GM21390 (cell line): ENCODE measurements at regions not wholly inside any gene's neighbourhood (a gene's known extent, or its start where the extent isn't known, plus 50 kb on each side); places are given as distances from the start of the nearest gene placed in this dataset.

Source experiments
- ATAC-seq: cut with Tn5 transposase; IDR thresholded peaks from one replicate; pipeline ENCODE4 v1.9.1; 2021; ENCODE audit not compliant: unreplicated experiment

DNA sequence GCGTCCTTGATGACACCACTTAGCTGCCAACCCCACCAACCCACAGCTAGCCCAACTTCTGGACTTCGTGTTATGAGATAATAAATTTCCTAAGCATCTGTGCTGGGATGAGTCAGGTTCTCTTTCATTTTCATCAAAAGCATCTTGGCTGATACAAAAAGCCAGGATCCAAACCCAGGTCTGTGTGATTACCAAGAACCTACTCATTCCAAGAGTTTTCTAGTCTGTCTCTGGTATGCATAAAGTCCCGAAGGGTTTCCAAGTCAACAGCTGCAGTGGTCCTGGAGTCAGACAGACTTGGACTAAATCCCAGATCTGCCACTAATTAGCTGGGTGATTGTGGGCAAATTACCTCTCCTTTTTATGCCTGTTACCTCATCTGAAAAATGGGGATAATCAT lies 55.5 kb upstream of the SERP2 start:
- ATAC-seq = no peak

DNA sequence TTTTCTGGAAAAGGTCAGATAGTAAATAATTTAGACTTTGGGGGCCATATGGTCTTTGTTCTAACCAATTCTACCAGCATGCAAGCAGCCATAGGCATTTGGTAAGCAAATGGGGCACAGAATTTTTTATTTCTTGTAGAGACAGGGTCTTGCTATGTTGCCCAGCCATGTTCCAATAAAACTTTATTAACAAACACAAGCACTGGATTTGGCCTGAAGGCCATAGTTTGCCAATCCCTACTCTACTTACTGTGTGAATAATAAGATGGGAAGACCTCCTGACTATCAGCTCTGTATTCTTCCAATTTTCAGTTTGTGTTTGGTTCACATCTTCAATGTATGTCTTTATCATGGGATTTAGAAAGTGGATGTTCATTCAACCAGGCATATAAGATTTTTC lies 53.0 kb upstream of the SERP2 start:
- no peak for ATAC-seq

DNA sequence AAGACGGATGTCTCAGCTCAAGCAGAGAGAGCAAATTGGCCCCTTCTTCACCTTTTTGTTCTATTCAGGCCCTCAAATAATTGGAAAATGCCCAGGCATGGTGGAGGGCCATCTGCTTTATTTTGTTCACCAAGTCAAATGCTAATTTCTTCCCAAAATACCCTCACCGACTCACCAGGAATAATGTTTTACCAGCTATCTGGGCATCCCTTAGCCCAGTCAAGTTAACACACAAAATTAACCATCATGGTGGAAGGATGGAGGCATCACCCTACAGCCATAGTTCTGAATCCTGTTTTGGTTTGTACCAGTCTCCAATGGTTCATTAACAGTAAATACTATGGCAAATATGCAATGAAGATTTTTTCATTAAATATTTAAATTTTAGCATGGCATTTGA lies 51.7 kb upstream of the SERP2 start:
- no peak for ATAC-seq

DNA sequence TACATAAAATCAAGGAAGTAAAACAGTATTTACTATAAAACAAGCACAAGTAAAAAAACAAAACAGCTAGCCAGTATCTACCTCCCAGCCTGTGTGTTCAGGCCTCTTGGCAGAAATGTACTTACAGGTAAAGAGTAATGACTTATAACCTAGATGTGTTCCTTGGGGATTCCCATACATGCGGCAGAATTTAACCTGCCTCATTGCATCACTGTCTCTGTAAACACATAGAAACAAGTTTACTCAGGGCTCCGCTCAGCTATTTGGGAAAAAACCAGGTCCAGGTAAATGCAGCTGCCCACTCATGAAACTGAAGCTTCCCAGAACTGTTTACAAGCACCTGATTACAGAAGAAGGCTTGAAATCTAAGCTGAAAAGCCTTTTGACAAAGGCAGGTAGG lies 50.7 kb upstream of the SERP2 start:
- no peak for ATAC-seq

DNA sequence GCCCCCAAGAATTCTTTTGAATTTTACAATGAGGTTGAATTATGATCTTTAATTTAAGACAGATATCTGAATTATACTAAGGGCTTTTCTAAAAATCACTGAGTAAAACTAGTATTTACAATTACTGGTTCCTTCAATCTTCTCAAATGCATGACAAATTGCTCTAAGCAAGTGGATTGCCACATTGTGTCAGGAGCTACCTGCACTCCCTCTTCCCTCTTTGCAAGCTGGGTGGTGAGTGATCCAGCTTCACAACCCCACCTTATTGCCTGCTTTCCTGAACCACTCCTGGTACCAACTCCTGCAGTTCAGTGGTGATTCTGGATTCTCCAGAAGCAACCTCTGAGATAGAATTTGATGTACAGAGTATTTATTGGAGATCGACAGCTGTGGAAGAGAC lies 49.9 kb upstream of the SERP2 start:
- ATAC-seq = no peak
